Transverse colon (tissue), 4 donors: ENCODE measurements at regions not wholly inside any gene's neighbourhood (a gene's known extent, or its start where the extent isn't known, plus 50 kb on each side); places are given as distances from the start of the nearest gene placed in this dataset.

Experiments
- EP300 ChIP-seq: sonication (generic); formaldehyde crosslinking; IDR thresholded peaks from one replicate; pipeline ENCODE4 v1.6.1; 2017; ENCODE audit warnings: antibody characterized with exemption, low read depth
- POLR2A ChIP-seq: fragments of 450-650 bp; IDR thresholded peaks from one replicate; pipeline ENCODE4 v1.6.1; 2016; ENCODE audit warnings: antibody characterized with exemption, mild to moderate bottlenecking, moderate library complexity
- POLR2AphosphoS5 ChIP-seq, 3 donors: sonication (generic); formaldehyde crosslinking; IDR thresholded peaks; one replicate each; pipeline ENCODE4 v1.6.1; 2016; ENCODE audit warnings: antibody characterized with exemption in 3 of 3
- TF ChIP-seq, protein P1 (sequence below), 5 experiments: fragments of 200-600 bp in 3 of 5; fragments of 450-650 bp in 2 of 5; sonication (generic) in 3 of 5; IDR thresholded peaks; 1 replicate in 2 of 5; 2 replicates in 3 of 5; pipeline ENCODE4 v1.5.1; 2016 to 2017; ENCODE audit warnings: antibody characterized with exemption in 5 of 5, inconsistent platforms in 3 of 5, mild to moderate bottlenecking in 2 of 5, moderate library complexity in 1 of 5

- TF ChIP-seq EP300, result no peak
- TF ChIP-seq, protein P1, sequence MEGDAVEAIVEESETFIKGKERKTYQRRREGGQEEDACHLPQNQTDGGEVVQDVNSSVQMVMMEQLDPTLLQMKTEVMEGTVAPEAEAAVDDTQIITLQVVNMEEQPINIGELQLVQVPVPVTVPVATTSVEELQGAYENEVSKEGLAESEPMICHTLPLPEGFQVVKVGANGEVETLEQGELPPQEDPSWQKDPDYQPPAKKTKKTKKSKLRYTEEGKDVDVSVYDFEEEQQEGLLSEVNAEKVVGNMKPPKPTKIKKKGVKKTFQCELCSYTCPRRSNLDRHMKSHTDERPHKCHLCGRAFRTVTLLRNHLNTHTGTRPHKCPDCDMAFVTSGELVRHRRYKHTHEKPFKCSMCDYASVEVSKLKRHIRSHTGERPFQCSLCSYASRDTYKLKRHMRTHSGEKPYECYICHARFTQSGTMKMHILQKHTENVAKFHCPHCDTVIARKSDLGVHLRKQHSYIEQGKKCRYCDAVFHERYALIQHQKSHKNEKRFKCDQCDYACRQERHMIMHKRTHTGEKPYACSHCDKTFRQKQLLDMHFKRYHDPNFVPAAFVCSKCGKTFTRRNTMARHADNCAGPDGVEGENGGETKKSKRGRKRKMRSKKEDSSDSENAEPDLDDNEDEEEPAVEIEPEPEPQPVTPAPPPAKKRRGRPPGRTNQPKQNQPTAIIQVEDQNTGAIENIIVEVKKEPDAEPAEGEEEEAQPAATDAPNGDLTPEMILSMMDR (IDR thresholded peaks at IDR 0.05), result no peak
- TF ChIP-seq POLR2A, result no peak
- no peak for TF ChIP-seq POLR2AphosphoS5 (IDR thresholded peaks at IDR 0.05)
These were observed 454.3 kb upstream of the KIRREL3 start for GRCh38 chr11:127454856-127455255.
